HG03159 (cell line): ENCODE measurements at regions not wholly inside any gene's neighbourhood (a gene's known extent, or its start where the extent isn't known, plus 50 kb on each side); places are given as distances from the start of the nearest gene placed in this dataset.

Experiments
- ATAC-seq: cut with Tn5 transposase; IDR thresholded peaks from one replicate; pipeline ENCODE4 v1.9.1; 2021; ENCODE audit warnings: mild to moderate bottlenecking, moderate library complexity; ENCODE audit not compliant: unreplicated experiment

DNA sequence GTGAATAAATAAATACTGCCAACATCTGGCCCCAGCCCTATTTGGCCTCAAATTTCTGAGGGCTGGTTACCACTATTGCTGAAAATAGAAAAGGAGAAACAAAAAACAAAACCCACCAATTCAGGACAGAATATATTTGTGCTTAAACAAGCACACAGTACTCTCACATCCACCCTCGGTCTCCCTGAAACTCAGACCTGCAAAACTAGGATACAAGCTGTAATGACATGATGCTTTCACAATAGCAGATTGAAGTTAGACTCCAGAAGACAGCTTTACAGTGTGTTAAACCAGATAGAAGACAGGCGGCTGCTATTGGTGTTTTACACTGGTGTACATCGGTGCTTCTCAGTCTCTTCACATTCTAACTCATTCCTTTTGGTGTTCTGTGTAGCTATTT, 214.9 kb upstream of the DMRT1 start:
- no peak for ATAC-seq

DNA sequence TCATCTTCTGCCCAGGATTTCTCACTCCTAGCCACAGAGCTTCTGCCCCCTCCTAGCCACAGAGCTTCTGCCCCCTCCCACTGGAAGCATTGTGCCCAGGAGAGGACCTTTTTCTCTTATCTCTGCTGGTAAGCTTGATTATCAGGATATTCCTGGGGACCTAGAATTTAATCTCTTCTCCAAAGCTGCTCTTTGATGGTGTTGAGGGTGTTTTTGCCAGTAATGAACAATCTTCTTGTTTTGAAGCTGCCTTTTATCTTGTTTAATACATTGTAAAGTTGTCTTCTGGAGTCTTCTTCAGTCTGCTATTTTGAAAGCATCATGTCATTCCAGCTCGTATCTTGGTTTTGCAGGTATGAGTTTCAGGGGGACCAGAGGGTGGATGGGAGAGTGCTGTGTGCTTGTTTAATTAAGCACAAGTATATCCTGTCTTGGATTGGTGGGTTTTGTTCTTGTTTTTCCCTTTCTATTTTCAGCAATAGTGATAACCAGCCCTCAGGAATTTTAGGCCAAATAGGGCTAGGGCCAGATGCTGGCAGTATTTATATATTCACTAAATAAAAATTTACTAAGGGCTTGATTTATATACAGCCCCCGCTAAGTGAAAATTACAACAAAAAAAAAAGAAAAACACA, 214.0 kb upstream of the DMRT1 start:
- ATAC-seq = no peak

DNA sequence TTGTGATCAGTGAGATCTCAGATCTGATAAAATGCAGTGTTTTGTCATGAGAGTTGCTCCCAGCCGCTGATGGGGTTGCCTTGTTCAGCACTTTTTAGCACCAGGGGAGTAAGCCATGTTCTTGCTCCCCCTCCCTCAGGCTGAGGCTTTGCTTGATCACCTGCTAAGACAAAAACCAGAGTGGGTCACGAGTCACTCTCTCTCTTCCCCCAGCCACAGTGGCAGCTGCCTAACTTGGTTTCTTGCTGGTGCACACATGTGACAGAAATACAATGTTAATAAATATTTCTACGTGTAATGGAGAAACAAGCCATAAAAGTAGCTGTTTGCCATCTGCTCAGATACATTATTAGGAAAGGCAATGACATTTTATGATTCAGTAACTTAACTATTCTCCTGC, 212.4 kb upstream of the DMRT1 start:
- ATAC-seq = no peak

DNA sequence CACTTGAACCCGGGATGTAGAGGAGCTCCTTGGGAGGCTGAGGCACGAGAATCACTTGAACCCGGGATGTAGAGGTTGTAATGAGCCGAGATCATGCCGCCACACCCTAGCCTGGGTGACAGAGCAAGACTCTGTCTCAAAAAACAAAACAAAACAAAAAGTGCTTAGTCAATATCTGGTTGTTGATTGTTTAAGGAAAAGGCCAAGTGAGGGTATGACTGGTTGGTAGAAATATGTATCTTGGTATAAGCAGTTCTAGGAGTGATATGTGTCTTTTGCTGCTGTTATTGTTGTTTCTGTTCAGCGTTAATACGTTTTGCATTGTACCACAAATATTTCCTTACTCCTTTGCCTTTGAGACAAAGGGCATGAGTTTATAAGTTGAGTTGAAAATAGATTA, 210.7 kb upstream of the DMRT1 start:
- no peak for ATAC-seq

DNA sequence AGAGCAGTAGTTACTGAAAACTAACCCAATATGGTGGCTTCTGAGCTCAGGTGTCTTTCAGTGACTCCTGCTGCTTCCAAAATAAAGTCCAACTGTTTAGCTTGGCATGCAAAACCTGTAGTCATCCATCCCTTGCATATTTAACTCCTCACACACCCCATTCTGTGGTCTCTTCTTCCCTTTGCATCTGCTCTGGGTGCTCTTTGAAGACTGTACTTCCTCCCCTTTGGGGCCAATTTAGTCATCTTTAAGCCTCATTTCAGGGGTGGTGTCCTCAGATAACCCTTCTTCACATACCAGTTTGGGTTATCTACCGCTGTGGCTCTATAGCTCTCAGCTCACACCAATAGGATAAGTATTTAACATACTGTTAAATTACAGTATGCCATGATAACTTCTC, 209.9 kb upstream of the DMRT1 start:
- no peak for ATAC-seq

DNA sequence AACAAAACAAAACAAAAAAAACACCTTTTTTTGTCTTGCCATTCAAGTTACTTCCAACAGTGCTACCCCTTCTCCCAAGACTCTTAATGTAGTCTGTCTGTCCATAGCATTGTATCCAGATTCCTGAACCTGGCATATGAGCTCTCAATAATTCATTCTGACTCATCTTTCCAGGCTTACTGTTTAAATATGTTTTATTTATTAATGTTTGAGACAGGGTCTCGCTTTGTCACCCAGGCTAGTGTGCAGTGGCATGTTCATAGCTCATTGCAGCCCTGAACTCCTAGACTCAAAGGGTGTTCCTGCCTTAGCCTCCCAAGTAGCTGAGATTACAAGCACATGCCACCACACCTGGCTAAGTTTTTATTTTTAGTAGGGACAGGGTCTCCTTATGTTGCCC, 208.0 kb upstream of the DMRT1 start:
- no peak for ATAC-seq

DNA sequence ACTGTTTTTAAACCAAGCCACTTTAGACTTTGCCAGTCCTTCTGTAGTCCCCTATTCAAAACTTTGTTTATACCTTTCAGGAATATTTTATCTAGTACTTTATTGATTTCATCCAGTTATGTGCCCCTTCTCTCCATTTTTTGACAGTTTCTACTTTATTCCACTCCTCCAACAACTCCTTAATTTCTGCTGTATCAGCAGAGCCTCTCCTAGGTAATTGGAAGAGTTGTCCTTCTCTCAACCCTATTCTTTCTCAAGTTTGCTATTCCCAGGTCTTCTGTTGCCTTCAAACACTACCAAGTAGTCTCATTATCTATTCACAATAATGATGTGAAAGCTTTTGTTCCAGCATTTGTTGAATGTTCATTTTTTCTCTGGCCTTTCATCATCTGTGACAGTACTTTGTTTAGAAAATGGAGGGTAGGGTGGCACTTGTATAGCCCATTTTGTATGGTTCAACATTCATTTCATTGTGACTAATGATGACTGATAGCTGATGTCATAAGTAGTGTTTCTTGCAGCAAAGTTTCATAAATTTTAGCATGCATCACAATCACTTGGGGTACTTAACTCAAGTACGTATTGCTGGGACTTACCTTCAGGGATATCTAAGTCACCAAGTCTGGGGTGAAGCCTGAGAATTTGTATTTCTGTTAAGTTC, 204.4 kb upstream of the DMRT1 start:
- ATAC-seq = no peak

DNA sequence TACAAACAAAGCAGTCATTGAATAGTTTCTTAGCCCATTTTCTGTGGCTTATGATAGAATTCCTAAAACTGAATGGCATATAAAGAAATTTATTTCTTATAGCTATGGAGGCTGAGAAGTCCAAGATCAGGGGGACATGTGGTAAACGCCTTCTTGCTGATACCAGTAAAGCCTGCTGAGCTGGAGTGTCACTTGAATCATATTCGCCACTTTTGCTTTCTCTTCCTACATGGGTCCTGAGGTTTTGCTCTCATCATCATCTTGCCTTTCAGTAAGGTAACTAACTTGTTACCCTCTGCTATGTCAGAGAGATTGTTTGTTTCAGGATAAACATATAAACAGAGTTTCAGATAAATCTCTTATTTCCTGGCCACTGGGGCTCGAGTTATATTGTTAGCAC, 203.3 kb upstream of the DMRT1 start:
- no peak for ATAC-seq

DNA sequence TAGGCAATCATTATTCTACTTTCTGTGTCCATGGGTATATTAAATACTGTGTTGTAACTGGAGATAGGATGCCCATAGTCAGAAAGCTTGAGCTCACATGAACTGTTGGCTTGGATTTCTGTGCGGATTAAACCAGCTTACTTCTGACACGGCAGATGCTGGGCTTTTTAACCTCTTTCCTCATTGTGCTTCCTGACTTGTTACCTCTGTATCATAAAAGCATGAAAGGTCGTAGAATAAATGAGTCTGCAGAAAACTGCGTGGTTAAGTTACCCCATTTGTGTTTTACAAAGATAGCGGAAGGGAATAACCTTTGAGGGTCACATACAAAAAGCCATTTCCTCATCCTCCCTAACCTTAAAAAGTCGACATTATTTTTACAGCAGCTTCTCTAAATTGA, 199.5 kb upstream of the DMRT1 start:
- ATAC-seq = no peak

DNA sequence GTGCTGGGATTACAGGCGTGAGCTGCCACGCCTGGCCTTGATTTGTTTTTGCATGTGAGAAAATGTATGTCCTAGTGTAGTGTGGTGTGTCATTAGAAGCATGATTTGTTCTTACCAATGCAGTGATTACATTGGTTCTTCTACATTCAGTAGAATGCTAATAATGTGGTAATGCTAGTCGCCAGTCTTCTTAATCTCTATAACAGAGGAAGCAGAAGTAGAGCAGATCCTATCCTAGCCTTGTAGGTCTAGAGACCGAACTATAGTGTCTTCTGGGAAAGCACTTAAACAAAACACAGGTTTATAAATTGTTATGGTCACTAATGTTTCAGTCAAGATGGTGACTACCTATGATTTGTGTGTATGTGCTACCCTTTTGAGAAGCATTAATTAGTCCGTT, 197.5 kb upstream of the DMRT1 start:
- no peak for ATAC-seq

DNA sequence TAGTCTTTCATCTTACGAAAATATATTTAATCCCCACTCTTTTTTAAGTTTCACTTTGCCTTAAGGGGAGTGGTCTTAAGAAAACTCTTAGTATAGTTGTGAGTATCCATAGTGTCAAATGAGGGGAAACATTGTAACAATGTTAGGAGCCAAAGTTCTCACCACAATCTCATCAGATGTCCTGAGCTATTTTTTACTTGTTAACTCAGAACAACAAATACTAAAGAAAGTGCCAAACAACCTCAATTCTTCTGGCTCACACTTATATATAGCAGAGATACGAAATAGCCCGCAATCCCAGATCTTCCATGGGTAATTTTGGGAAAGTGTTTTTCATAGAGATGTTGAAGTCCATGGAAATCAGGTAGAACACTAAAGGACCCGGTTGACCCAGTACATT, 194.0 kb upstream of the DMRT1 start:
- ATAC-seq = no peak

DNA sequence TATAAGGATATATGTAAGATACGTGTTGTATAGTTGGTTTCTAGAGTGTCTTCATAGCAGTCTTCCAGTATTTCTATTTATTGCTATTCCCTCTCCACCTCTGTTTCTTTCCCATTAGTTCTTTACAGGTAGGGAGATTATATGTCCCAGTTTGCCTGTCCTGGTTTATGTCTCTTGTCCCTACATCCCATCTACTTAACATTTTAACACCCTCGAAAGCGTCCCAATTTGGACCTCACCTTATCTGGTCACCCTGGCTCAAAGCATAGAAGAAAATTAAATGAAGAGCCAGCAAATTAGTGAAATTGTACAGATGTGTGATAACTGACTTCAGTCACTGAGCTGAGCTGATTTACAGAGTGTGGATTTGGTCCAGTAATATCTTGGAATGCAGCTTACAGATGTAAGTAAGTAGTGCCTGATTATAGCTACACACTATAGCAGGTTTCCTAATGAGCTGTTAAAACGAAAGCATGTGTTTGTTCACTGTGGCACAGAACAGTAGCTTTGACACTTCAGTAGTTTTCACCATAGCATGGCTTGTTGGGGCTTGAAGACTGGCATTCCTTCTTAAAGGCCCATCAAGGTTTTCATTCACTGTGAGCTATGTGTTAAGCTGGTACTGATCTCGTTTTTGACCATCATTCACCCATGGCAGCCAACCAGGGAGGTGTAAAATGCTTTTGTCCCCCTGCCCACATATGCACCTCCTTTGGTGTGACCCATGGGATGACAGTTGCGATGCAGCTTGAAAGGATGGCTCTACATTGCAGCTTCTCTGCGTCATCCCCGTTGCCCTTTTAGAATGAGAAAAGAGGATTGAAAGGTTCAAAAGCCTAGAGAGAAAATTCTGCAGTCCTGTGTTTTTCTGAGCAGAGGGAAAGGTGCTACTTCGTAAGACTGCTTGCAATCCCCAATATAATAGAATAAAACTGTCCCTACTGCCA, 192.1 kb upstream of the DMRT1 start:
- no peak for ATAC-seq

DNA sequence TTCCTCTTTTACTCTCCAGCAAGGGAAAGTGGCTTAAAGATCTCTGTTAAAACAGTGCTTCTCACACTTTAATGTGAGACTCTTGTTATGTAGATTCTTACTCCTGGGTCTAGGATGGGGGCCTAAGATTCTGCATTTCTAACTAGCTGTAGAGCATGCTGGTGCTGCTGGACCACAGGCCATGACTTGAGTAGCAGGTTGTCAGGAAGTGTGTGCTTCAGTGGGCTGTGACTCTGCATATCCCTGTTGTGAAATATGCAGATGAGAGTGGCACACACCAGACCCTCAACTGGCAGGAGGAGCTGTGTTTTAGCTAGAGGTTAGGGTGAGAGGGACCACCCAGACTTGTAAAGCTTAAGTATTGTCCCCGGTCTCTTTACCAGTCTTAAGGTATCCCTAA, 191.1 kb upstream of the DMRT1 start:
- no peak for ATAC-seq

DNA sequence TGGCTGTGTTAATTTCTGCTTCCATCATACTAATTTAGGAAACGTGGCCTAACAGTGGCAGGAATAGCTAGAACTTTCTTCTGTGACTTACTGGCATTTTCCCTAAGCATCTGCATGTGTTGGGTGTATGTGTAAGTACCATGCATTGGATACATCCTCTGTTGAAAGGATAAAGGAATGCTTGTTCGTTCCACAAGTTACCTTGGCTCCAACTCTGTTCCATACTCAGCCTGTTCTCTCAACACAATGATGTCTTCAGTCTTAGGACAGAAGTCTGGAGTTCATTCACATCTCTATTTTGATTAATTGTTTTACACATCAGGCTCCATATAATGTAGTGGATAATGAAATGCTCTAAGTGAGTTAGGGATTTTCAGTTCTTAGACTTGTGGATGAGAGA, 190.1 kb upstream of the DMRT1 start:
- no peak for ATAC-seq

DNA sequence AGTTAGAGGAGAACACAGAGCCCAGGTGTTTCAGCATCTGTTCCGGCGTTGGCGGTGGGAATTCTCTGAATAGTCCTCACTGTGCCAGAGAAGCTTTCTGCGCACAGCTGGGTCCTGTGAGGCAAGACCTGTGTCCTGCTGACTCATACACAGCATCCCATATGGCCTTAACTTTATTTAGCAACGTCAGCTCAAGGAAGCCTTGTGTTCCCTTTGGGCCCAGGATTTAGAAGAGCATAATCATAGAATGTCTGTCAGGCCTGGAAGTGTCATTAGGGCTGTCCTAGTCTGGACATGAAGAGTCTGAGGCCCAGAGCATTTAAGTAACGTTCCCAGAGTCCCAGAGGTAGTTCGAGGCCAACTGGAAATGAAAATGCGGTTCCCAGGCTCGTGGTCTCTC, 188.6 kb upstream of the DMRT1 start:
- ATAC-seq = no peak

DNA sequence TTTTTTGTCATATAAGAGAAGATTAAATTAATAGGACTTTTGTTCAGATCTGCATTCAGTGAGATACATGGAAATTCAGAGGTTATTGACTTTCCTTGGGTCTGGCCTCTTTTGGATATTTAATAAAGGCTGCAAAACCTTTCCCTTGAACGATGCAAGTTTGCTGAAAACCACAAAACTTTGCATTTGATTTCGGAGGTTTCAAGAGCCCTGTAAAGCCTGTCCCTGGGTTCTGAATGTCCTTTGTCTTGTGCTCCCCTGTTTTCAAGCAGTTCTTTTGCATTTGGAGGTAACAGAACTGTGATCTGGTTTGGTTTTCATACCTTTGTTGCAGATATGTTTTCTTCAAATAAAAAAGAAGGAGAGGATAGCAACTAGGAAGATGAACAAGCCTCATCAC, 188.1 kb upstream of the DMRT1 start:
- no peak for ATAC-seq

DNA sequence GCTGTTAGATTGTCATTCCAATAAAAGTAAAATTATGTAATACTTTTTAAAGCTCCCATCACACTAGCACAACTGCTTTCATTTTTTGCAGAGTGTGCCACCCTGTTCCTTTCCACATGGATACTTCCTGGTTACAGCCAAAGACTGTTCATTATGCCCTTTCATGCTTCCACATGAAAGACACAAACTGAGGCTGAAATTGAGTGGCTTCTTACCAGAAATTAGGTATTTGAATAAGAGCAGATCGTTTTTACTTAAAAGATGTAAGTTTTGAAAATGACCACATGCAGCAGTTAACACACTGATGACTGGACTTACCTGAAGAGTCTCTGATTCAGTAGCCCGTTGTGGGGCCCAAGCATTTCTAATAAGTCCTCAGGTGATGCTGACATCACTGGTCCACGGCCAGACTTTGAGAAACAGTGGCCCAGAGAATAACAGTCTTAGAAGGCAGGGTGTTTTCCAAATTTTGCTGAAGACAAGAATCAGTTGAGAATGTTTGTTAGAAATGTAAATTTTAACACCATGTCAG, 187.6 kb upstream of the DMRT1 start:
- ATAC-seq = no peak

DNA sequence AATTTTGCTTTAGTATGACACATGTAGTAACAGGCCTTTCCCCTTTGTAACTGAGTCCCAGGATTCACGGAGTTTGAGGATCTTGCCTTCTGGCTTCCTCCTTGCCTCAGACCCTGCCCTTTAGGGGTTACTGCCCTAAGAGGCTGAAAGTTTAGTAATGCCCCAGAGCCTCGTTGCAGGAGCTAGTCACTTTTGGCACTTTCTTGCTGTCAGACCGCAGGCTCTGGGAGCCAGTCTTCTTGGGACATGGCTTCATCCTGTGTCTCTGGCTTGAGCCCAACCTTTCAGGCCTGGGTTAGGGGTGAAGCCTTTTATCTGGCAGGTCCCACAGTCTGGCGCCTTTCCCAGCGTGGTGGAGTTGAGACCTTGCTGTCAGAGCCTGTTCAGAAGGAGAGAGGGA, 185.6 kb upstream of the DMRT1 start:
- no peak for ATAC-seq

DNA sequence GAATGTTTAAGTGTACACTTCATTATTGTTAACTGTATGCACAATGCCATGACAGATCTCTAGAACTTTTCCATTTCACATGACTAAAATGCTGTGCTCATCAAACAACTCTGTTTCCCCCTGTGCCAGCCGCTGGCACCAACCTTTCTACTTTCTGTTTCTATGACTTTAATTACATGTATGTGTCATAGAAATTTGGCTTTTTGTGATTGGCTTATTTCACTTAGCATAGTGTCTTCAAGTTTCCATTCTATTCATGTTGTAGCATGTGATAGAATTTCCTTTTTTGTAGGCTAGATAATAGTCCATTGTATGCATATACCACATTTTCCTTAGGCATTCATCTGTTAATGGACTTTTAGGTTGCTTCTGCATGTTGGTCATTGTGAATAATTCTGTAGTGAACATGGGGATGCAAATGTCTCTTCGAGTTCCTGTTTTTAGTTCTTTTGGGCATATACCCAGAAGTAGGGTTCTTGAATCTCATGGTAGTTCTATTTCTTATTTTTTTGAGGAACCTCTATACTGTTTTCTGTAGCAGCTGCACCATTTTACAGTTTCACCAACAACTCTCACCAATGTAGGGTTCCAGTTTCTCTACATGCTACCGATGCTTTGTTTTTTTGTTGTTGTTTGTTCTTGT, 184.4 kb upstream of the DMRT1 start:
- no peak for ATAC-seq

DNA sequence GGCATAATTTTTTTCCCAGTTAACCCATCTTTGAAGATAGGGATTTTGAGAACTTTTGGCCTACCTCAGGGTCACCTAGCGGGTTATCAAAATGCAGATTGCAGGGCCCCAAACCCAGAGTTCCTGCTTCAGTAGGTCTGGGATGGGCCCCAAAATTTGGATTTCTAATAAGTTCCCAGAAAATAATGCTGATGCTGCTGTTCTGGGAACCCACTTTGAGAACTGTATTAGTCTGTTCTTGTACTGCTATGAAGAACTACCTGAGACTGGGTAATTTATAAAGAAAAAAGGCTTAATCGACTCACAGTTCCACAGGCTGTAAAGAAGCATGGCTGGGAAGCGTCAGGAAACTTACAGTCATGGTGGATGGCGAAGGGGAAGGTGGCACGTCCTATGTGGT, 182.2 kb upstream of the DMRT1 start:
- ATAC-seq = no peak

DNA sequence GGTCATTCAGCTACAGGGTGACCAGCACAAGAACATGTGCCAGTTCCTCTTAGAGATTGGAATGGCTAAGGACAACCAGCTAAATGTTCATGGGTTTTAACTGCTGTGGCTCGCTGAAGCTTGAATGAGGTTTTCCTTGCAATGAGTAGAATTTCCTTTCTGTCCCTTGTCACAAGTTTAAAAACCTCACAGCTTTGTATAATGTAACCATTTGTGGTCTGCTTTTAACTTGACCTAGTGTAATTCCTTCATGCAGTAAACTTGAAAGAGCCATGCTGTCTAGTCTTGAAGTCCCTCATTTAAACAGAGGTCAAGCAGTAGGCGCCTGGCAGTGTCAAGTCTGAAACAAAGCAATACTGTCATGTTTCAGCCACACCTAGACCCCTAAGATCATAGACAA, 181.3 kb upstream of the DMRT1 start:
- ATAC-seq = no peak
